ENCODE measurements at regions not wholly inside any gene's neighbourhood (a gene's known extent, or its start where the extent isn't known, plus 50 kb on each side); places are given as distances from the start of the nearest gene placed in this dataset.

DNA sequence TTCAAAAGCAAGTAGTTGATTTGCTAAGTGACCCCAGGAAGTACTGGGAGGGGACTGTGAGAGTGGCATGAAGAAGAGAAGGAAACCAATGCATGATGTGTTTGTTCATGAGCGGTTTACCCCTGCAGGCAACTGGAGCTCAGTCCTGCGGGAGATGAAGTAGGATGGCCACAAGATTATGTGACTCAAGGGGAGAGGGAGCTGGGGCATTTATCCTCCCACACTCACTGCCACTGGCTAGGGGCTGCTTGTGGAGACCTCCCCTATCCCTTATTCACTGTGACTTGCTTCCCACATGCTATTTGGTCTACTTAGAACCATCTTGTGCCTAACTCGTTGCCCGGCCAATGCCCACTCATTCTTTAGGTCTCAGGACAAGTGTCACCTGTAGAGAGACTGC, 60.6 kb upstream of the TRIO start (continued):
- no peak for TF ChIP-seq RAD21 (IDR thresholded peaks at IDR 0.05)
- TF ChIP-seq HNF4A (conservative IDR thresholded peaks at IDR 0.05), result no peak
- TF ChIP-seq EGR1 (IDR thresholded peaks at IDR 0.05; ENCODE audit: low read depth in 2 of 2), result no peak

- no peaks in the 10 kb centered on the region for H3K27me3 ChIP-seq (ENCODE audit: control insufficient read depth in 4 of 4, insufficient read depth in 4 of 4, low read length in 3 of 4)
- H3K27ac ChIP-seq (ENCODE audit: low read depth in 1 of 2, low read length in 2 of 2), result no peak overlapping the region
- no peaks in the 10 kb centered on the region for H3K9me3 ChIP-seq (ENCODE audit: control insufficient read depth in 4 of 4, low read length in 3 of 4)
- no peak overlapping the region for H3K4me3 ChIP-seq (ENCODE audit: low read depth in 1 of 3, low read length in 3 of 3)
- no peak overlapping the region for H3K9ac ChIP-seq (ENCODE audit: low read depth in 1 of 2, low read length in 2 of 2)
- no peak for DNase-seq (ENCODE audit: low spot score)
- no peak for TF ChIP-seq ZBTB33 (IDR thresholded peaks at IDR 0.05)
- TF ChIP-seq, protein P1, sequence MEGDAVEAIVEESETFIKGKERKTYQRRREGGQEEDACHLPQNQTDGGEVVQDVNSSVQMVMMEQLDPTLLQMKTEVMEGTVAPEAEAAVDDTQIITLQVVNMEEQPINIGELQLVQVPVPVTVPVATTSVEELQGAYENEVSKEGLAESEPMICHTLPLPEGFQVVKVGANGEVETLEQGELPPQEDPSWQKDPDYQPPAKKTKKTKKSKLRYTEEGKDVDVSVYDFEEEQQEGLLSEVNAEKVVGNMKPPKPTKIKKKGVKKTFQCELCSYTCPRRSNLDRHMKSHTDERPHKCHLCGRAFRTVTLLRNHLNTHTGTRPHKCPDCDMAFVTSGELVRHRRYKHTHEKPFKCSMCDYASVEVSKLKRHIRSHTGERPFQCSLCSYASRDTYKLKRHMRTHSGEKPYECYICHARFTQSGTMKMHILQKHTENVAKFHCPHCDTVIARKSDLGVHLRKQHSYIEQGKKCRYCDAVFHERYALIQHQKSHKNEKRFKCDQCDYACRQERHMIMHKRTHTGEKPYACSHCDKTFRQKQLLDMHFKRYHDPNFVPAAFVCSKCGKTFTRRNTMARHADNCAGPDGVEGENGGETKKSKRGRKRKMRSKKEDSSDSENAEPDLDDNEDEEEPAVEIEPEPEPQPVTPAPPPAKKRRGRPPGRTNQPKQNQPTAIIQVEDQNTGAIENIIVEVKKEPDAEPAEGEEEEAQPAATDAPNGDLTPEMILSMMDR (IDR thresholded peaks at IDR 0.05; ENCODE audit: low read depth, low read length, missing input control), result no peak
- no peak for TF ChIP-seq YY1 (IDR thresholded peaks at IDR 0.05)
- TF ChIP-seq RXRA (IDR thresholded peaks at IDR 0.05), result no peak
- no peak for TF ChIP-seq RAD21 (IDR thresholded peaks at IDR 0.05)
- TF ChIP-seq FOXA1 (IDR thresholded peaks at IDR 0.05), result no peak
- TF ChIP-seq JUND (IDR thresholded peaks at IDR 0.05), result no peak
- TF ChIP-seq EGR1 (IDR thresholded peaks at IDR 0.05; ENCODE audit: low read depth in 2 of 2), result no peak
- TF ChIP-seq FOXA2 (IDR thresholded peaks at IDR 0.05), result no peak
- no peak for TF ChIP-seq HNF4G (IDR thresholded peaks at IDR 0.05)
- TF ChIP-seq GABPA (IDR thresholded peaks at IDR 0.05 in 1 of 2, conservative IDR thresholded peaks at IDR 0.05 in 1 of 2), result no peak
- TF ChIP-seq TAF1 (conservative IDR thresholded peaks at IDR 0.05), result no peak
- no peak for TF ChIP-seq MAX (IDR thresholded peaks at IDR 0.05)
- 74% methylated on average over 1 of the region's 1 CpG for WGBS
- no peaks in the 10 kb centered on the region for H3K4me1 ChIP-seq (ENCODE audit: control insufficient read depth in 4 of 4, insufficient read depth in 4 of 4, low read length in 3 of 4)
- H3K36me3 ChIP-seq (ENCODE audit: control insufficient read depth in 4 of 4, insufficient read depth in 3 of 4, low read depth in 1 of 4, low read length in 3 of 4), result no peaks in the 10 kb centered on the region
Observed at GRCh38 chr5:14081791-14082190, 61.4 kb upstream of the TRIO start.

DNA sequence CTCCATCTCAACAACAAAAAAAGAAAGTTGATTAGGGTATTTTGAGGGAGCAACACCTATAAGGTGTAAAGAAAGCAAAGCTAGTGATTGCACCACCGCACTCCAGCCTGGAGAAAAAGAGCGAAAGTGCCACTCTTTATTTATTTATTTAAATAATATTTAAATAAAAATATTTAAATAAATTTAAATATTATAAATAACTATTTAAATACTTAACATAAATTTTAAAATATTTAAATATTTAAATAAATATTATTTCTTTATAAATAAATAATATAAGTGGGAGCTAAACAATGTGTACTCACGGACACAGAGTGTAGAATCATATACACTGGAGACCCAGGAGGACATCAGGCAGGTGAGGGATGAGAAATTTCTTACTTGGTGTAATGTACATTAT, 64.4 kb upstream of the TRIO start:
- no peak overlapping the region for H3K4me3 ChIP-seq (ENCODE audit: low read depth in 1 of 3, low read length in 3 of 3)
- no peaks in the 10 kb centered on the region for H3K4me1 ChIP-seq (ENCODE audit: control insufficient read depth in 4 of 4, insufficient read depth in 4 of 4, low read length in 3 of 4)
- 94% methylated on average over 3 of the region's 3 CpGs for WGBS
- H3K9me3 ChIP-seq (ENCODE audit: control insufficient read depth in 4 of 4, low read length in 3 of 4), result no peaks in the 10 kb centered on the region
- H3K9ac ChIP-seq (ENCODE audit: low read depth in 1 of 2, low read length in 2 of 2), result no peak overlapping the region
- H3K27me3 ChIP-seq (ENCODE audit: control insufficient read depth in 4 of 4, insufficient read depth in 4 of 4, low read length in 3 of 4), result no peaks in the 10 kb centered on the region
- DNase-seq (ENCODE audit: low spot score), result no peak
- TF ChIP-seq HNF4G (IDR thresholded peaks at IDR 0.05), result no peak
- TF ChIP-seq, protein P1 (IDR thresholded peaks at IDR 0.05; ENCODE audit: low read depth, low read length, missing input control), result no peak
- H3K27ac ChIP-seq (ENCODE audit: low read depth in 1 of 2, low read length in 2 of 2), result no peak overlapping the region
- no peaks in the 10 kb centered on the region for H3K36me3 ChIP-seq (ENCODE audit: control insufficient read depth in 4 of 4, insufficient read depth in 3 of 4, low read depth in 1 of 4, low read length in 3 of 4)
